MM.1S (cell line): ENCODE measurements at regions not wholly inside any gene's neighbourhood (a gene's known extent, or its start where the extent isn't known, plus 50 kb on each side); places are given as distances from the start of the nearest gene placed in this dataset.

ENCODE experiments used
- DNase-seq: peaks from one replicate; pipeline ENCODE4 v3.0.0-alpha.2; 2015
- H2AFZ ChIP-seq: fragments of 300-600 bp; sonication (generic); 2 replicates; pipeline ENCODE4 v1.6.0; 2016; ENCODE audit warnings: antibody characterized with exemption, low read length
- H3F3A ChIP-seq: fragments of 300-600 bp; sonication (generic); 2 replicates; pipeline ENCODE4 v1.6.1; 2016; ENCODE audit warnings: mild to moderate bottlenecking, antibody characterized with exemption, low read length, moderate library complexity, mixed read lengths; ENCODE audit not compliant: insufficient read depth
- H3K27ac ChIP-seq: fragments of 300-600 bp; sonication (generic); 2 replicates; pipeline ENCODE4 v1.5.1; 2016; ENCODE audit warnings: mild to moderate bottlenecking, low read length
- H3K27me3 ChIP-seq: fragments of 300-600 bp; sonication (generic); replicated peaks from 2 replicates; pipeline ENCODE4 v1.6.0; 2016; ENCODE audit warnings: low read length; ENCODE audit not compliant: insufficient read depth
- H3K36me3 ChIP-seq: fragments of 300-600 bp; sonication (generic); replicated peaks from 2 replicates; pipeline ENCODE4 v1.6.1; 2016; ENCODE audit warnings: mild to moderate bottlenecking, low read length, mixed read lengths; ENCODE audit not compliant: insufficient read depth
- H3K4me1 ChIP-seq: fragments of 300-600 bp; sonication (generic); 2 replicates; pipeline ENCODE4 v1.6.1; 2016; ENCODE audit warnings: low read length, mixed read lengths
- H3K4me2 ChIP-seq: fragments of 300-600 bp; sonication (generic); 2 replicates; pipeline ENCODE4 v1.6.0; 2016; ENCODE audit warnings: low read depth, low read length
- H3K4me3 ChIP-seq: fragments of 300-600 bp; sonication (generic); 2 replicates; pipeline ENCODE4 v1.5.1; 2016; ENCODE audit warnings: low read length, mixed read lengths
- H3K79me2 ChIP-seq: fragments of 300-600 bp; sonication (generic); 2 replicates; pipeline ENCODE4 v1.6.1; 2016; ENCODE audit warnings: mixed run types, low read length, mixed read lengths
- H3K9ac ChIP-seq: fragments of 300-600 bp; sonication (generic); 2 replicates; pipeline ENCODE4 v1.6.1; 2016; ENCODE audit warnings: low read length, mixed read lengths
- H3K9me2 ChIP-seq: fragments of 300-600 bp; sonication (generic); replicated peaks from 2 replicates; pipeline ENCODE4 v1.6.1; 2016; ENCODE audit warnings: mild to moderate bottlenecking, low read length, mixed read lengths; ENCODE audit not compliant: insufficient read depth
- H3K9me3 ChIP-seq: fragments of 300-600 bp; sonication (generic); replicated peaks from 2 replicates; pipeline ENCODE4 v1.6.1; 2016; ENCODE audit warnings: mild to moderate bottlenecking, low read length, mixed read lengths; ENCODE audit not compliant: insufficient read depth
- H4K20me1 ChIP-seq: fragments of 300-600 bp; sonication (generic); 2 replicates; pipeline ENCODE4 v1.6.1; 2016; ENCODE audit warnings: mild to moderate bottlenecking, low read length, moderate library complexity, mixed read lengths; ENCODE audit not compliant: insufficient read depth
- EZH2 ChIP-seq: fragments of 300-600 bp; sonication (generic); optimal IDR thresholded peaks from 2 replicates; pipeline ENCODE3; 2017; ENCODE audit warnings: low read depth, mild to moderate bottlenecking, antibody characterized with exemption, low read length, mixed read lengths
- EZH2phosphoT487 ChIP-seq: fragments of 300-600 bp; sonication (generic); IDR thresholded peaks from 2 replicates; pipeline ENCODE4 v1.6.1; 2018; ENCODE audit warnings: antibody characterized with exemption, low read length
- TF ChIP-seq, protein P1 (sequence below): fragments of 300-600 bp; sonication (generic); IDR thresholded peaks from 2 replicates; pipeline ENCODE4 v1.5.1; 2016; ENCODE audit warnings: antibody characterized with exemption, low read length, mixed read lengths

DNA sequence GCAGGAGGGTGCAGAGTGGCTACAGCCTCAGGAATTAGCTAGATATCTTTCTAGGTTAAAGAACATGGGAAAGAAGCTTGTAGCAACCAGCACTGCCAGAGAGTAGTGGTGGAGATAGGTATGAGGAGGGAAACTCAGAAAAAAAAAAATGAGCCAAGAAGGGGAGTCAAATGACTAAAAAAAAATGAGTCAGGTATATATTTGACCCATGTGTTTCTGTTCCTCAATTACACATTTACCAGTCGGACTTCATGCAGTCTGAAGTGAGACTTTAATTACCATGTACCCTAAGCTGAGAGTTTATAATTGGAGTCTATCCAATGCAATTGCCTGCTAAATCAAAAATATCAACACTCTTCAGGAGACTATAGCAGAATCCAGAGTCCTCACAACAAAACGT, 964.6 kb downstream of the HACE1 start:
- no peak overlapping the region for H3K4me3 ChIP-seq
- no peaks in the 10 kb centered on the region for H3K9me3 ChIP-seq
- H2AFZ ChIP-seq = no peak overlapping the region
- H3K27ac ChIP-seq = no peak overlapping the region
- H3K9ac ChIP-seq = no peak overlapping the region
- H3K4me2 ChIP-seq = no peak overlapping the region
- H3K4me1 ChIP-seq = no peaks in the 10 kb centered on the region
- H3K27me3 ChIP-seq = no peaks in the 10 kb centered on the region
- H3F3A ChIP-seq = no peaks in the 10 kb centered on the region
- H3K36me3 ChIP-seq = no peaks in the 10 kb centered on the region
- no peak for DNase-seq
- no peaks in the 10 kb centered on the region for H3K9me2 ChIP-seq
- TF ChIP-seq, protein P1, sequence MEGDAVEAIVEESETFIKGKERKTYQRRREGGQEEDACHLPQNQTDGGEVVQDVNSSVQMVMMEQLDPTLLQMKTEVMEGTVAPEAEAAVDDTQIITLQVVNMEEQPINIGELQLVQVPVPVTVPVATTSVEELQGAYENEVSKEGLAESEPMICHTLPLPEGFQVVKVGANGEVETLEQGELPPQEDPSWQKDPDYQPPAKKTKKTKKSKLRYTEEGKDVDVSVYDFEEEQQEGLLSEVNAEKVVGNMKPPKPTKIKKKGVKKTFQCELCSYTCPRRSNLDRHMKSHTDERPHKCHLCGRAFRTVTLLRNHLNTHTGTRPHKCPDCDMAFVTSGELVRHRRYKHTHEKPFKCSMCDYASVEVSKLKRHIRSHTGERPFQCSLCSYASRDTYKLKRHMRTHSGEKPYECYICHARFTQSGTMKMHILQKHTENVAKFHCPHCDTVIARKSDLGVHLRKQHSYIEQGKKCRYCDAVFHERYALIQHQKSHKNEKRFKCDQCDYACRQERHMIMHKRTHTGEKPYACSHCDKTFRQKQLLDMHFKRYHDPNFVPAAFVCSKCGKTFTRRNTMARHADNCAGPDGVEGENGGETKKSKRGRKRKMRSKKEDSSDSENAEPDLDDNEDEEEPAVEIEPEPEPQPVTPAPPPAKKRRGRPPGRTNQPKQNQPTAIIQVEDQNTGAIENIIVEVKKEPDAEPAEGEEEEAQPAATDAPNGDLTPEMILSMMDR = no peak
- TF ChIP-seq EZH2phosphoT487 (no peak), EZH2 (no peak)
- no peaks in the 10 kb centered on the region for H3K79me2 ChIP-seq
- no peaks in the 10 kb centered on the region for H4K20me1 ChIP-seq

DNA sequence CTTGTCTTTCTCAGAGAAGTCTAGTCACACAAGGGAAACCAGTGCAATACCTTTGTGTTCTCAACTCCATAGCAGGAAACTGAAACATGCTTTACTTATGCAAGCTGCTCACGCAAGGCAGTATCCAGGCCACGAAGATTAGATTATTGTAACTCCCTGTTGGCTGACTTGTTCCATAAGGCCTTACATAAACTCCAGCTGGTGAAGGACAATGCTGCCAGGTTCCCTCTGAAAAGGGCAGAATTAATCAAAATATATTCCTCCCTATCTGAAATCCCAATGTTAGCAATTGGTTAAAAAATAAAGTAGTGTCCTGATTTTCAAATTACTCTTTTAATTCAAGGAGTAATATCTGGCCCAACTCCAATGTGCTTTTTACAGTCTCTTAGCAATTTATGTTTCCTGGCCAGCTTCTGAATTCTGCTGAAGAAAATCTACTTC, 966.6 kb downstream of the HACE1 start:
- H3K9ac ChIP-seq = no peak overlapping the region
- H3K9me2 ChIP-seq = no peaks in the 10 kb centered on the region
- H4K20me1 ChIP-seq = no peaks in the 10 kb centered on the region
- H3K27ac ChIP-seq = no peak overlapping the region
- H3K27me3 ChIP-seq = no peaks in the 10 kb centered on the region
- H3K4me1 ChIP-seq = no peaks in the 10 kb centered on the region
- H2AFZ ChIP-seq = no peak overlapping the region
- TF ChIP-seq EZH2phosphoT487 = no peak
- TF ChIP-seq EZH2 = no peak
- TF ChIP-seq, protein P1 = no peak
- H3K79me2 ChIP-seq = no peaks in the 10 kb centered on the region
- no peak overlapping the region for H3K4me2 ChIP-seq
- no peaks in the 10 kb centered on the region for H3K9me3 ChIP-seq
- no peaks in the 10 kb centered on the region for H3F3A ChIP-seq
- H3K4me3 ChIP-seq = no peak overlapping the region
- H3K36me3 ChIP-seq = no peaks in the 10 kb centered on the region
- DNase-seq = no peak

DNA sequence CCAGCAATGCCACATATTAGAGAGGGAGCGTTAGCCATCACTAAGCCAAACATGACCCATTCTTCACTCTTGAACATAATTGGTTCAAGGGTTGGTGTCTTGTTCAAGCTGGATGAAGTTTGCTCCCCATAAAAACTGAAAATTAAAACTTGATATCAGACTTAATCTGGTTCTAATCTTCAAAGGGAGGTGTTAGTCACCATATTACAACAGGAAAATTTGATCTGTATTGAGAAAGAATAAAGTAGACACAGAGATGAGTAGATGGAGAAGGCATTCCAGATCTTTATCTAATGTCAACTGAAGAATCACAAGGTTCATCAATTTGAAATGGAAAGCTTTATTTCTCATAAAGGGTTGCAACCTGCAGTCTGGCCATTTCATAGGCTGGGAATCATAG, 972.8 kb downstream of the HACE1 start:
- H3K4me1 ChIP-seq = no peaks in the 10 kb centered on the region
- no peak overlapping the region for H2AFZ ChIP-seq
- TF ChIP-seq, protein P1 = no peak
- TF ChIP-seq EZH2phosphoT487 = no peak
- TF ChIP-seq EZH2 = no peak
- H3K79me2 ChIP-seq = no peaks in the 10 kb centered on the region
- H3K4me2 ChIP-seq = no peak overlapping the region
- H3K36me3 ChIP-seq = no peaks in the 10 kb centered on the region
- H3K9me3 ChIP-seq = no peaks in the 10 kb centered on the region
- no peak overlapping the region for H3K27ac ChIP-seq
- no peak for DNase-seq
- no peak overlapping the region for H3K4me3 ChIP-seq
- H3K9ac ChIP-seq = no peak overlapping the region
- H4K20me1 ChIP-seq = no peaks in the 10 kb centered on the region
- no peaks in the 10 kb centered on the region for H3K9me2 ChIP-seq
- H3F3A ChIP-seq = no peaks in the 10 kb centered on the region
- no peaks in the 10 kb centered on the region for H3K27me3 ChIP-seq
